SK-N-SH (cell line): ENCODE measurements at regions not wholly inside any gene's neighbourhood (a gene's known extent, or its start where the extent isn't known, plus 50 kb on each side); places are given as distances from the start of the nearest gene placed in this dataset.

Experiments
- EP300 ChIP-seq, 2 experiments: IDR thresholded peaks; 2 replicates each; pipeline versions ENCODE4 v1.4.0 to v1.6.1; 2012; ENCODE audit warnings: borderline replicate concordance in 1 of 2, low read depth in 1 of 2, low read length in 1 of 2
- EZH2phosphoT487 ChIP-seq: fragments of 200-600 bp; sonication (generic); IDR thresholded peaks from 2 replicates; pipeline ENCODE4 v1.6.1; 2017; ENCODE audit warnings: low read depth, mixed run types, mild to moderate bottlenecking, antibody characterized with exemption, moderate library complexity, borderline replicate concordance
- GABPA ChIP-seq: IDR thresholded peaks from 2 replicates; pipeline ENCODE4 v1.4.0; 2012; ENCODE audit warnings: low read depth, mild to moderate bottlenecking
- JUND ChIP-seq: IDR thresholded peaks from 2 replicates; pipeline ENCODE4 v1.4.0; 2012
- MXI1 ChIP-seq: IDR thresholded peaks from 2 replicates; pipeline ENCODE4 v1.6.1; 2012; ENCODE audit warnings: mild to moderate bottlenecking, low read depth, low read length, improper control_type of control experiment
- POLR2AphosphoS5 ChIP-seq: IDR thresholded peaks from 2 replicates; pipeline ENCODE4 v1.6.1; 2012; ENCODE audit warnings: low read depth, low read length
- RAD21 ChIP-seq: IDR thresholded peaks from 2 replicates; pipeline ENCODE4 v1.6.1; 2012; ENCODE audit warnings: mild to moderate bottlenecking, low read length
- TCF12 ChIP-seq: IDR thresholded peaks from 2 replicates; pipeline ENCODE4 v1.4.0; 2012
- YY1 ChIP-seq: IDR thresholded peaks from 2 replicates; pipeline ENCODE4 v1.4.0; 2012; ENCODE audit warnings: low read depth, mild to moderate bottlenecking
- TF ChIP-seq, protein P1 (sequence below): fragments of 200-600 bp; sonication (generic); IDR thresholded peaks from 2 replicates; pipeline ENCODE4 v1.6.1; 2017; ENCODE audit warnings: antibody characterized with exemption, mild to moderate bottlenecking, moderate library complexity
- TF ChIP-seq, protein P2 (sequence below): IDR thresholded peaks from 2 replicates; pipeline ENCODE4; 2012
- TF ChIP-seq, protein P3 (sequence below): IDR thresholded peaks from 2 replicates; pipeline ENCODE4 v1.6.1; 2012; ENCODE audit warnings: mild to moderate bottlenecking, low read depth, low read length, moderate library complexity
- TF ChIP-seq, protein P4 (sequence below): IDR thresholded peaks from 2 replicates; pipeline ENCODE4 v1.4.0; 2012; ENCODE audit warnings: low read depth
- TF ChIP-seq, protein P5 (sequence below): fragments of 150-350 bp; IDR thresholded peaks from 2 replicates; pipeline ENCODE4 v1.6.1; 2017; ENCODE audit warnings: antibody characterized with exemption, low read length, low read depth, borderline replicate concordance

DNA sequence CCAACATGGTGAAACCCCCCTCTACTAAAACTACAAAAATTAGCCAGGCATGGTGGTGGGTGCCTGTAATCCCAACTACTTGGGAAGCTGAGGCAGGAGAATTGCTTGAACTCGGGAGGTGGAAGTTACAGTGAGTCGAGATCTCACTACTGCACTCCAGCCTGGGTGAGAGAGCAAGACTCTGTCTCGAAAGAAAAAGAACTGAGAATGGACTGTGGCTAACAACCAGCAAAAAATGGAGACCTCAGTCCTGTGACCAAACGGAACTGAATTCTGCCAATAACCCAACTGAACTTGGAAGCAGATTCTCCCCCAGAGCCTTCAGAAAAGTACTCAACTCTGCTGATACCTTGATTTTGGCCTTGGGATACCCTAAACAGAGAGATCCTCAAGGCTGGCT, 604.5 kb downstream of the DOK5 start:
- TF ChIP-seq POLR2AphosphoS5 = no peak
- TF ChIP-seq YY1 = no peak
- TF ChIP-seq, protein P1, sequence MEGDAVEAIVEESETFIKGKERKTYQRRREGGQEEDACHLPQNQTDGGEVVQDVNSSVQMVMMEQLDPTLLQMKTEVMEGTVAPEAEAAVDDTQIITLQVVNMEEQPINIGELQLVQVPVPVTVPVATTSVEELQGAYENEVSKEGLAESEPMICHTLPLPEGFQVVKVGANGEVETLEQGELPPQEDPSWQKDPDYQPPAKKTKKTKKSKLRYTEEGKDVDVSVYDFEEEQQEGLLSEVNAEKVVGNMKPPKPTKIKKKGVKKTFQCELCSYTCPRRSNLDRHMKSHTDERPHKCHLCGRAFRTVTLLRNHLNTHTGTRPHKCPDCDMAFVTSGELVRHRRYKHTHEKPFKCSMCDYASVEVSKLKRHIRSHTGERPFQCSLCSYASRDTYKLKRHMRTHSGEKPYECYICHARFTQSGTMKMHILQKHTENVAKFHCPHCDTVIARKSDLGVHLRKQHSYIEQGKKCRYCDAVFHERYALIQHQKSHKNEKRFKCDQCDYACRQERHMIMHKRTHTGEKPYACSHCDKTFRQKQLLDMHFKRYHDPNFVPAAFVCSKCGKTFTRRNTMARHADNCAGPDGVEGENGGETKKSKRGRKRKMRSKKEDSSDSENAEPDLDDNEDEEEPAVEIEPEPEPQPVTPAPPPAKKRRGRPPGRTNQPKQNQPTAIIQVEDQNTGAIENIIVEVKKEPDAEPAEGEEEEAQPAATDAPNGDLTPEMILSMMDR = no peak
- no peak for TF ChIP-seq JUND
- TF ChIP-seq RAD21 = no peak
- TF ChIP-seq TCF12 = no peak
- TF ChIP-seq, protein P2, sequence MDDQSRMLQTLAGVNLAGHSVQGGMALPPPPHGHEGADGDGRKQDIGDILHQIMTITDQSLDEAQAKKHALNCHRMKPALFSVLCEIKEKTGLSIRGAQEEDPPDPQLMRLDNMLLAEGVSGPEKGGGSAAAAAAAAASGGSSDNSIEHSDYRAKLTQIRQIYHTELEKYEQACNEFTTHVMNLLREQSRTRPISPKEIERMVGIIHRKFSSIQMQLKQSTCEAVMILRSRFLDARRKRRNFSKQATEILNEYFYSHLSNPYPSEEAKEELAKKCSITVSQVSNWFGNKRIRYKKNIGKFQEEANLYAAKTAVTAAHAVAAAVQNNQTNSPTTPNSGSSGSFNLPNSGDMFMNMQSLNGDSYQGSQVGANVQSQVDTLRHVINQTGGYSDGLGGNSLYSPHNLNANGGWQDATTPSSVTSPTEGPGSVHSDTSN = no peak
- TF ChIP-seq, protein P3, sequence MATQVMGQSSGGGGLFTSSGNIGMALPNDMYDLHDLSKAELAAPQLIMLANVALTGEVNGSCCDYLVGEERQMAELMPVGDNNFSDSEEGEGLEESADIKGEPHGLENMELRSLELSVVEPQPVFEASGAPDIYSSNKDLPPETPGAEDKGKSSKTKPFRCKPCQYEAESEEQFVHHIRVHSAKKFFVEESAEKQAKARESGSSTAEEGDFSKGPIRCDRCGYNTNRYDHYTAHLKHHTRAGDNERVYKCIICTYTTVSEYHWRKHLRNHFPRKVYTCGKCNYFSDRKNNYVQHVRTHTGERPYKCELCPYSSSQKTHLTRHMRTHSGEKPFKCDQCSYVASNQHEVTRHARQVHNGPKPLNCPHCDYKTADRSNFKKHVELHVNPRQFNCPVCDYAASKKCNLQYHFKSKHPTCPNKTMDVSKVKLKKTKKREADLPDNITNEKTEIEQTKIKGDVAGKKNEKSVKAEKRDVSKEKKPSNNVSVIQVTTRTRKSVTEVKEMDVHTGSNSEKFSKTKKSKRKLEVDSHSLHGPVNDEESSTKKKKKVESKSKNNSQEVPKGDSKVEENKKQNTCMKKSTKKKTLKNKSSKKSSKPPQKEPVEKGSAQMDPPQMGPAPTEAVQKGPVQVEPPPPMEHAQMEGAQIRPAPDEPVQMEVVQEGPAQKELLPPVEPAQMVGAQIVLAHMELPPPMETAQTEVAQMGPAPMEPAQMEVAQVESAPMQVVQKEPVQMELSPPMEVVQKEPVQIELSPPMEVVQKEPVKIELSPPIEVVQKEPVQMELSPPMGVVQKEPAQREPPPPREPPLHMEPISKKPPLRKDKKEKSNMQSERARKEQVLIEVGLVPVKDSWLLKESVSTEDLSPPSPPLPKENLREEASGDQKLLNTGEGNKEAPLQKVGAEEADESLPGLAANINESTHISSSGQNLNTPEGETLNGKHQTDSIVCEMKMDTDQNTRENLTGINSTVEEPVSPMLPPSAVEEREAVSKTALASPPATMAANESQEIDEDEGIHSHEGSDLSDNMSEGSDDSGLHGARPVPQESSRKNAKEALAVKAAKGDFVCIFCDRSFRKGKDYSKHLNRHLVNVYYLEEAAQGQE = no peak
- TF ChIP-seq, protein P4, sequence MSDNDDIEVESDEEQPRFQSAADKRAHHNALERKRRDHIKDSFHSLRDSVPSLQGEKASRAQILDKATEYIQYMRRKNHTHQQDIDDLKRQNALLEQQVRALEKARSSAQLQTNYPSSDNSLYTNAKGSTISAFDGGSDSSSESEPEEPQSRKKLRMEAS = no peak
- TF ChIP-seq EZH2phosphoT487 = no peak
- TF ChIP-seq EP300 (IDR thresholded peaks at IDR 0.05; ENCODE audit: borderline replicate concordance in 1 of 2, low read depth in 1 of 2, low read length in 1 of 2) = no peak
- TF ChIP-seq MXI1 = no peak
- TF ChIP-seq GABPA = no peak
- TF ChIP-seq, protein P5, sequence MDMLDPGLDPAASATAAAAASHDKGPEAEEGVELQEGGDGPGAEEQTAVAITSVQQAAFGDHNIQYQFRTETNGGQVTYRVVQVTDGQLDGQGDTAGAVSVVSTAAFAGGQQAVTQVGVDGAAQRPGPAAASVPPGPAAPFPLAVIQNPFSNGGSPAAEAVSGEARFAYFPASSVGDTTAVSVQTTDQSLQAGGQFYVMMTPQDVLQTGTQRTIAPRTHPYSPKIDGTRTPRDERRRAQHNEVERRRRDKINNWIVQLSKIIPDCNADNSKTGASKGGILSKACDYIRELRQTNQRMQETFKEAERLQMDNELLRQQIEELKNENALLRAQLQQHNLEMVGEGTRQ = no peak
